WTC11 (cell line): ENCODE measurements at regions not wholly inside any gene's neighbourhood (a gene's known extent, or its start where the extent isn't known, plus 50 kb on each side); places are given as distances from the start of the nearest gene placed in this dataset.
"Not testable (repeated sequence)": the region's sequence is repeated elsewhere in the genome, so short reads cannot be mapped to it uniquely, and the experiment has no call there.

Source experiments
- ATAC-seq: fragments of 200-7000 bp; cut with Tn5 transposase; 2 replicates; pipeline ENCODE4 v1.10.0; 2021; ENCODE audit warnings: mild to moderate bottlenecking, moderate library complexity
- CTCF ChIA-PET: fragments of 300-600 bp; sonication (Branson Sonifier 250); formaldehyde crosslinking; loops from one replicate; lab custom pipeline; 2021; ENCODE audit warnings: antibody characterized with exemption; lab: Charles Lee
- POLR2A ChIA-PET: fragments of 350-600 bp; sonication (Branson Sonifier 250); formaldehyde crosslinking; loops from one replicate; lab custom pipeline; 2021; ENCODE audit warnings: antibody characterized with exemption; lab: Charles Lee
- DNase-seq: peaks from one replicate; pipeline ENCODE4 v3.0.0; 2021; ENCODE audit warnings: low spot score
- H3K27ac Mint-ChIP-seq: 2 replicates; pipeline ENCODE4 v1.8.0; 2021; ENCODE audit warnings: mixed read lengths
- H3K27me3 Mint-ChIP-seq: 2 replicates; pipeline ENCODE4 v1.8.0; 2021; ENCODE audit warnings: low read depth, mild to moderate bottlenecking, moderate library complexity, mixed read lengths
- H3K36me3 Mint-ChIP-seq: 2 replicates; pipeline ENCODE4 v1.8.0; 2021; ENCODE audit warnings: mixed read lengths
- H3K4me1 Mint-ChIP-seq: 2 replicates; pipeline ENCODE4 v1.8.0; 2022; ENCODE audit warnings: mixed read lengths
- H3K4me3 Mint-ChIP-seq: 2 replicates; pipeline ENCODE4 v1.8.0; 2021; ENCODE audit warnings: mild to moderate bottlenecking, moderate library complexity, mixed read lengths
- H3K9me3 Mint-ChIP-seq: 2 replicates; pipeline ENCODE4 v1.8.0; 2021; ENCODE audit warnings: mixed read lengths
- AFF4 ChIP-seq: sonication (generic); formaldehyde crosslinking; IDR thresholded peaks from 2 replicates; pipeline ENCODE4 v1.8.1; 2023; ENCODE audit warnings: mild to moderate bottlenecking, missing genetic modification reagents, borderline replicate concordance
- E2F4 ChIP-seq: sonication (generic); formaldehyde crosslinking; IDR thresholded peaks from 2 replicates; pipeline ENCODE4 v1.8.1; 2022; ENCODE audit warnings: low read depth, mild to moderate bottlenecking, moderate library complexity, missing genetic modification reagents, borderline replicate concordance
- GABPB1 ChIP-seq: sonication (generic); formaldehyde crosslinking; IDR thresholded peaks from 2 replicates; pipeline ENCODE4 v1.8.1; 2023; ENCODE audit warnings: mild to moderate bottlenecking, missing genetic modification reagents
- GRHL2 ChIP-seq: fragments of 250-450 bp; sonication (Bioruptor Pico); IDR thresholded peaks from 2 replicates; pipeline ENCODE4 v1.8.0; 2022; ENCODE audit warnings: mild to moderate bottlenecking, moderate library complexity; ENCODE audit not compliant: insufficient replicate concordance, severe bottlenecking
- NFE2L1 ChIP-seq: sonication (generic); formaldehyde crosslinking; IDR thresholded peaks from 2 replicates; pipeline ENCODE4 v1.8.1; 2023; ENCODE audit warnings: missing genetic modification reagents
- OVOL2 ChIP-seq: fragments of 250-450 bp; sonication (Bioruptor Pico); IDR thresholded peaks from 2 replicates; pipeline ENCODE4 v1.9.0; 2021; ENCODE audit warnings: mild to moderate bottlenecking, borderline replicate concordance
- PREB ChIP-seq: sonication (generic); formaldehyde crosslinking; IDR thresholded peaks from 2 replicates; pipeline ENCODE4 v1.8.1; 2022; ENCODE audit warnings: mild to moderate bottlenecking, missing genetic modification reagents, moderate library complexity, borderline replicate concordance
- SMAD4 ChIP-seq: sonication (generic); formaldehyde crosslinking; IDR thresholded peaks from 2 replicates; pipeline ENCODE4 v1.8.0; 2022; ENCODE audit warnings: mild to moderate bottlenecking, missing genetic modification reagents
- SOX15 ChIP-seq: fragments of 250-450 bp; sonication (Bioruptor Pico); IDR thresholded peaks from 2 replicates; pipeline ENCODE4 v1.9.0; 2021; ENCODE audit warnings: mild to moderate bottlenecking
- STAT6 ChIP-seq: sonication (generic); formaldehyde crosslinking; conservative IDR thresholded peaks from 2 replicates; pipeline ENCODE4 v1.8.1; 2023; ENCODE audit warnings: mild to moderate bottlenecking, low read depth, missing genetic modification reagents, moderate library complexity
- TEAD4 ChIP-seq: sonication (generic); formaldehyde crosslinking; IDR thresholded peaks from 2 replicates; pipeline ENCODE4 v1.8.0; 2022; ENCODE audit warnings: mild to moderate bottlenecking, missing genetic modification reagents
- ZBTB21 ChIP-seq: sonication (generic); formaldehyde crosslinking; IDR thresholded peaks from 2 replicates; pipeline ENCODE4 v1.8.1; 2023; ENCODE audit warnings: mild to moderate bottlenecking, missing genetic modification reagents, borderline replicate concordance
- ZNF232 ChIP-seq: sonication (generic); formaldehyde crosslinking; IDR thresholded peaks from 2 replicates; pipeline ENCODE4 v1.8.0; 2022; ENCODE audit warnings: mild to moderate bottlenecking, missing genetic modification reagents
- ZNF317 ChIP-seq: sonication (generic); formaldehyde crosslinking; IDR thresholded peaks from 2 replicates; pipeline ENCODE4 v1.8.1; 2023; ENCODE audit warnings: low read depth, mild to moderate bottlenecking, moderate library complexity, missing genetic modification reagents, borderline replicate concordance
- ZNF671 ChIP-seq: fragments of 250-450 bp; sonication (Bioruptor Pico); IDR thresholded peaks from 2 replicates; pipeline ENCODE4 v1.8.0; 2021; ENCODE audit warnings: mild to moderate bottlenecking
- TF ChIP-seq, protein P1 (sequence below): sonication (generic); formaldehyde crosslinking; IDR thresholded peaks from 2 replicates; pipeline ENCODE4 v1.8.1; 2023; ENCODE audit warnings: mild to moderate bottlenecking, missing genetic modification reagents, moderate library complexity
- TF ChIP-seq, protein P2 (sequence below): sonication (generic); formaldehyde crosslinking; IDR thresholded peaks from 2 replicates; pipeline ENCODE4 v1.8.1; 2022; ENCODE audit warnings: low read depth, missing genetic modification reagents, borderline replicate concordance
- TF ChIP-seq, protein P3 (sequence below): fragments of 250-450 bp; sonication (Bioruptor Pico); IDR thresholded peaks from 2 replicates; pipeline ENCODE4 v2.1.2; 2022; ENCODE audit warnings: mild to moderate bottlenecking, moderate library complexity

GRCh38 chr6:167708501-167709094, 118.1 kb upstream of the AFDN start:
- ChIA-PET CTCF (no interaction called here), POLR2A (no interaction called here)
- peaks cover 9% of the 10 kb centered on the region for H3K4me1 Mint-ChIP-seq
- TF ChIP-seq, protein P1, sequence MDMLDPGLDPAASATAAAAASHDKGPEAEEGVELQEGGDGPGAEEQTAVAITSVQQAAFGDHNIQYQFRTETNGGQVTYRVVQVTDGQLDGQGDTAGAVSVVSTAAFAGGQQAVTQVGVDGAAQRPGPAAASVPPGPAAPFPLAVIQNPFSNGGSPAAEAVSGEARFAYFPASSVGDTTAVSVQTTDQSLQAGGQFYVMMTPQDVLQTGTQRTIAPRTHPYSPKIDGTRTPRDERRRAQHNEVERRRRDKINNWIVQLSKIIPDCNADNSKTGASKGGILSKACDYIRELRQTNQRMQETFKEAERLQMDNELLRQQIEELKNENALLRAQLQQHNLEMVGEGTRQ (CRISPR knock-in tag): no peak
- TF ChIP-seq GRHL2 (CRISPR knock-in tag) (no peak), OVOL2 (no peak), SMAD4 (CRISPR knock-in tag) (no peak)
- TF ChIP-seq, protein P2, sequence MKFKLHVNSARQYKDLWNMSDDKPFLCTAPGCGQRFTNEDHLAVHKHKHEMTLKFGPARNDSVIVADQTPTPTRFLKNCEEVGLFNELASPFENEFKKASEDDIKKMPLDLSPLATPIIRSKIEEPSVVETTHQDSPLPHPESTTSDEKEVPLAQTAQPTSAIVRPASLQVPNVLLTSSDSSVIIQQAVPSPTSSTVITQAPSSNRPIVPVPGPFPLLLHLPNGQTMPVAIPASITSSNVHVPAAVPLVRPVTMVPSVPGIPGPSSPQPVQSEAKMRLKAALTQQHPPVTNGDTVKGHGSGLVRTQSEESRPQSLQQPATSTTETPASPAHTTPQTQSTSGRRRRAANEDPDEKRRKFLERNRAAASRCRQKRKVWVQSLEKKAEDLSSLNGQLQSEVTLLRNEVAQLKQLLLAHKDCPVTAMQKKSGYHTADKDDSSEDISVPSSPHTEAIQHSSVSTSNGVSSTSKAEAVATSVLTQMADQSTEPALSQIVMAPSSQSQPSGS (CRISPR knock-in tag): no peak
- TF ChIP-seq, all 79 proteins: peak for 0
- Mint-ChIP-seq H3K27me3 (no peaks in the 10 kb centered on the region), H3K27ac (no peak overlapping the region), H3K36me3 (no peaks in the 10 kb centered on the region), H3K9me3 (no peaks in the 10 kb centered on the region), H3K4me3 (no peak overlapping the region)
- DNase-seq: no peak
- ATAC-seq: no peak

DNA sequence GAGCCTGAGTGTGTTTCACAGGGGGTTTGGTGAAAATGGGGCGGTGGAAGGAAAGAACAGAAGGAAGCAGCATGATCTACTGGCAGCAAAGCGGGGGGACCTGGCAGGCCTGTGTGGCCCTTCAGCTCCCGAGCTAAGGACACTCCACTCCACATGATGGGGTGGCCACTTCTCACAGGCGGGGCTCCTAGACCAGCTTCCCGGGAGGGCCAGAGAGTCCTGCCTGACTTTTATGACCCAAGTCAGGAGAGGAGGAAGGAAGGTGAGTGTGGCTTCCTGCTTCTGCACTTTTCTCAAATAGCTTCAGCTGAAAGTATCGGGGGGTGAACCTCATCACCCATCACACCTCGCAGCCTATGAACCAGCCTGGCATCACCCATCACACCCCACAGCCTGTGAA, 117.5 kb upstream of the AFDN start:
- DNase-seq (no peak), ATAC-seq (no peak)
- Mint-ChIP-seq H3K4me1 (peaks cover 15% of the 10 kb centered on the region), H3K9me3 (no peaks in the 10 kb centered on the region), H3K4me3 (no peak overlapping the region), H3K27me3 (no peaks in the 10 kb centered on the region), H3K36me3 (no peaks in the 10 kb centered on the region), H3K27ac (no peak overlapping the region)
- TF ChIP-seq AFF4 (CRISPR knock-in tag): no peak
- TF ChIP-seq PREB (CRISPR knock-in tag): no peak
- TF ChIP-seq ZNF317 (CRISPR knock-in tag): no peak
- no peak for TF ChIP-seq TEAD4 (CRISPR knock-in tag)
- TF ChIP-seq ZNF671 (CRISPR knock-in tag): no peak
- no peak for TF ChIP-seq ZNF232 (CRISPR knock-in tag)
- TF ChIP-seq NFE2L1 (CRISPR knock-in tag): no peak
- no peak for TF ChIP-seq STAT6 (CRISPR knock-in tag)
- TF ChIP-seq, protein P1 (CRISPR knock-in tag): no peak
- TF ChIP-seq ZBTB21 (CRISPR knock-in tag): no peak
- TF ChIP-seq GABPB1 (CRISPR knock-in tag): no peak
- no peak for TF ChIP-seq SOX15
- TF ChIP-seq, protein P3, sequence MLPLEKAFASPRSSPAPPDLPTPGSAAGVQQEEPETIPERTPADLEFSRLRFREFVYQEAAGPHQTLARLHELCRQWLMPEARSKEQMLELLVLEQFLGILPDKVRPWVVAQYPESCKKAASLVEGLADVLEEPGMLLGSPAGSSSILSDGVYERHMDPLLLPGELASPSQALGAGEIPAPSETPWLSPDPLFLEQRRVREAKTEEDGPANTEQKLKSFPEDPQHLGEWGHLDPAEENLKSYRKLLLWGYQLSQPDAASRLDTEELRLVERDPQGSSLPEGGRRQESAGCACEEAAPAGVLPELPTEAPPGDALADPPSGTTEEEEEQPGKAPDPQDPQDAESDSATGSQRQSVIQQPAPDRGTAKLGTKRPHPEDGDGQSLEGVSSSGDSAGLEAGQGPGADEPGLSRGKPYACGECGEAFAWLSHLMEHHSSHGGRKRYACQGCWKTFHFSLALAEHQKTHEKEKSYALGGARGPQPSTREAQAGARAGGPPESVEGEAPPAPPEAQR: no peak
- TF ChIP-seq E2F4 (CRISPR knock-in tag): no peak
- CTCF ChIA-PET: no interaction called here
- POLR2A ChIA-PET: no interaction called here

DNA sequence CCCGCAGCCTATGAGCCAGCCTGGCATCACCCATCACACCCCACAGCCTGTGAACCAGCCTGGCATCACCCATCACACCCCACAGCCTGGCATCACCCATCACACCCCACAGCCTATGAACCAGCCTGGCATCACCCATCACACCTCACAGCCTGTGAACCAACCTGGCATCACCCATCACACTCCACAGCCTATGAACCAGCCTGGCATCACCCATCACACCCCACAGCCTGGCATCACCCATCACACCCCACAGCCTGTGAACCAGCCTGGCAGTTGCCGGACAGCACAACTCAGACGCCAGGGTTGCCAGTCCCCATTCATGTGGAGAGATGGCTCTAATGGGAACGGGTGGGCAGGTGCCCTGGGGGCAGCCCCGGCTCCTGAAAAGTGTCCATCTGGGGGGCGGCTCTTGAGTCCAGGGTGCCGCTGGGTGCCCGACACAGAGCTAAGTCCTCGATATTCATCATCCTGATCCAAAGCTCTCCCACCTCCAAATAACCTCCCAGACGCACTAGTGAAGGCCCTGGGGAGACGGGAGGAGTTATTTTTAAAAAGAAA, 116.9 kb upstream of the AFDN start:
- POLR2A ChIA-PET, DNase-seq, CTCF ChIA-PET, H3K4me3 Mint-ChIP-seq, ATAC-seq, H3K27ac Mint-ChIP-seq, H3K27me3 Mint-ChIP-seq, H3K36me3 Mint-ChIP-seq, H3K9me3 Mint-ChIP-seq: not testable (repeated sequence)
- peaks cover 18% of the 10 kb centered on the region for H3K4me1 Mint-ChIP-seq
